Activated effector memory CD4-positive, alpha-beta T cell treated with anti-CD3 and anti-CD28 coated beads, Interleukin-2, amount 50 U/mL, for 16 hours (primary cell): ENCODE measurements at regions not wholly inside any gene's neighbourhood (a gene's known extent, or its start where the extent isn't known, plus 50 kb on each side); places are given as distances from the start of the nearest gene placed in this dataset.

Source experiments
- DNase-seq: peaks from one replicate; pipeline ENCODE4 v3.0.0-alpha.2; 2020

DNA sequence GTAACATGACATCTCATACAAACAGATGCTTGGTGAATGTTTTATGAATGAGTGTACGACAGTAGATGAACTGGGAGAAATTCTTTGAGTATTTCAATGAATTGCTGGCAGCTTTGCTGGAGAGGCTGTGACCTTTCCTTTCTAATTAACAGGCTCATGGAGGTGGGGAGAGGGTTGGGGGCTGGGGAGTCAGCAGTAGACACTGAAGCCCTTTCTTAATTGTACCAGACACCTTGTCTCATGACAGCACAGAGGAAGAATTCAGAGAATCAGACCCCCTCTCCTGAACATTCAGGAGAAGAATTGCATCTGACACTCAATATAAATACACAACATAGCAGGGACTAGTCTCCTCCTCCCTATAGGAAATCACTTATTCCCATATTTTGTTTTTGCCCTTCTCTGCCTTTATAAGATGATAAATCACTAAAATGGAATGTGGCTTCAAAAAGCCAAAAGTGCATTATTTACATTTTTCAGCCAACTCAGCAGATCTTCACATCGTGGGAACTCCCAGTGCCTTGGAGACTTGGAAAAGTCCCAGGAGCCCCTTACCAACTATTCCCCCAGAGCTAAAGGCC lies 66.2 kb upstream of the TPM1 start:
- DNase-seq: no peak

DNA sequence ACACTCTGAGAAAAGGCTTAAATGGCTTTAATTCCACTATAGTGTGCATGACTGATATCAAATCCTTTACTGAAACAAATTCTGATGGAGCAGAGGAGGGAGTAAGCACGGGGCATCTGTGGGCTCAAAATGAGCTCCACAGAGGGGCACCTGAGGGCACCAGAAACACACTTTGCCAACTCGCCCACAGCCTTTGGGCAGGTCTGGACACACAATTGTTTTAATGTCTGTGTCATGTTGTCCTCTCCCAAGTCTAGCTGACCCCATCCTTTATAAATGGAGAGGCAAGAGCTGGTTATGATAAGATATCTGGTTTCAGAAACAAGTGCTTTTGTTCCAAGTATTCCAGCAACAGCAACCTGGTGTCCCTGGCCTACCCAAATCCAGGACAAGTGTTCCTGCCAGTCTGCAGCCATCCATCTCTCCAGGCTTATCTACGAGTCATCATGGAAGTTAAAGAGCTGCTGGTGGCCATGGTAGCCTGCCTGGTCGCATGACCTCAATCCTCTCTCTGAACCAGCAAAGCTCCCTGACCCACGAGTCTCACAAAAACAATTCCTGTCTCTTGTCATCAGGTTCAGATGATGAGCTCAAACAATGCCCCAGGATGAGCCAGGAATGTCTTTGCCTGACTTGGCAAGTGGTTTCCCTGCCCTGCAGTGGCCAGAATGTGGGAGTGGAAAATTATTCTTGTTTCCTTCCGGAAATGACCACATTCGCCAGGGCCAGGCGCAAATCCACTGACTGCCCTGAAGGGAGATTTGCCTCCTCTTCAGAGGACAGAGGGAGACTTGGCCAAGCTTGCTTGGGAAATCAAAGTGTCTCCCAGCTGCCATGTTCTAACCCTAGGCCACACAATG lies 64.4 kb upstream of the TPM1 start:
- DNase-seq: no peak

DNA sequence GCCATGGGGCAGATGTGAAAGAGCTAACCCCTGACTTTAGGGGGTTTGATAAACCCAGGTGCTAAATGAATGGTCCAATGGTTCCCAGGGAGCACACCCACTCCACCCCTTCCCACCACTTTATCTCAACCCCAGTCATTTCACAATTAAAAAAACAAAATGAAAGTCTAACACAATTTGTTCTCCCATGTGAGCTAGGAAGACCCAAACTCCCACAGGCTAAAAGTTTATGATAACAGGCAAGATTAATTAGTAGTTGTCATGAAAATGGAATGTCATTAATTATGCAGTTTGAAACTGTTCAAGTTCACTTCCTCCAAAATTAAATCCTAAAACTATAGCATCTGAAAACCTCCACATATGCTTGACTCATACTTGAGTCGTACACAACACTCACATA lies 63.3 kb upstream of the TPM1 start:
- DNase-seq: no peak

DNA sequence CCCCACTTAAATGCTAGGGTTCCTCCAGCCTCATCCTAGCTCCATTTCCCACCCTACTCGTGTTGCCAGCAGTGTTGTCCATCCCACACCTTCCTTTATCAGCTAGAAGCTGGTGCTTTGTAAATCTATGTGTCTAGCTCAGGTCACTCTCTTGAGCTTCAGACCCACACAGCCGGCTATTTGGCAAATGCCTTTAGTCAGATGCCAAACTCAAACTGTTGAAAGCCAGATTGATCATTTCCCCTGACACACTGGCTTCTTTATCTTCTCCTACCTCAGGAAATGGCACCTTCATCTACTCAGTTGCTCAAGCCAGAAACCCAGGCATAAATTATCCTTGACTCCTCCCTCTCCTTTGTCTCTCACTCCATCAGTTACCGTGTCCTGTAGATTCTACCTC lies 61.5 kb upstream of the TPM1 start:
- no peak for DNase-seq

DNA sequence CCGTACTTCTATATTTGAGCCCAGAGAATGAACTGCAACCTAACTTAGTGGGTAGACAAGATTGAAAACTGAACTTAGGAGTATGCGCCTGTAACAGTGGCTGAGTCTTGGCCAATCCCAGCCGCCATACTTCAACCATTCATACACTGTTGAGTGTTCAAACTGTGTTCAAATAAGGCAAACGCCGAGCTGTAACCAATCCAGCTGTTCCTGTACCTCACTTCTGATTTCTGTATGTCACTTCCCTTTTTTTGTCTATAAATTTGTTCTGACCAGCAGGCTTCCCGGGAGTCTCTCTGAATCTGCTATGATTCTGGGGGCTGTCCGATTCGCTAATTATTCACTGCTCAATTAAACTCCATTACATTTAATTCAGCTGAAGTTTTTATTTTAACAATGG lies 58.6 kb upstream of the TPM1 start:
- no peak for DNase-seq

DNA sequence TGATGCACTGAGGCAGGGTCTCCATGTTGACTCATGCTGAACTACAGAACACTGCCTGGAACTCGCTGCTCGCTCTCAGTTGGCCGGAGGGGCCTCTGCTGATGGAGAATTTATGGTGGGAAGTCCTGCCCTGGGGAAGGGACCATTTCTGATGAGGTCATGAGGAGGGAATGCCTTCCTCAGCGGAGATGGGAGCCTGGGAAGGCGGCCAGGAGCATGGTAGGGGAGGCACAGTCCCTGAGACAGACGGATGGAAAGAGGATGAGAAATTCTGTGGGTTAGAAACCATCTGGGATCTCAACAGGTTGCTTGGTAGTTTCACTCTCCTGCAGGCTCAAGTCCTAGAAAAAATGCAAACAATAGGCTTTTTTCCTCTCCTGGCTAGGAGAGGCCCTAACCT lies 56.8 kb upstream of the TPM1 start:
- no peak for DNase-seq

DNA sequence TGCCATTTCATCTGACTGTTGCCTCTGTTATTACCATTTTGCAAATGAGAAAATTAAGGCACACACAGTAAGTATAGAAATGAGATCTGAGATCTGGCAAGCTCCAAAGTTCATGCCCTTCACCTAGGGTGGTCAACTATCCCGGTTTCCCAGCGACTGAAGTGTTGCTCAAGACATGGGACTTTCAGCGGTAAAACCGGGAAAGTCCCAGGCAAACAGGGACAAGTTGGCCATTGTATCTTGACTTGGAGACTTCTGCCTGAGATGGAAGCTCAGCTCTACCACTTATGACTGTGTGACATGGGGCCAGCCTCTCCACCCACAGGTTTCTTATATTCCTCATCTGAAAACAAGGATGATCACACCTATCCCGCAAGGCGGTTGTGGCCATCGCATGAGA lies 55.6 kb upstream of the TPM1 start:
- no peak for DNase-seq

DNA sequence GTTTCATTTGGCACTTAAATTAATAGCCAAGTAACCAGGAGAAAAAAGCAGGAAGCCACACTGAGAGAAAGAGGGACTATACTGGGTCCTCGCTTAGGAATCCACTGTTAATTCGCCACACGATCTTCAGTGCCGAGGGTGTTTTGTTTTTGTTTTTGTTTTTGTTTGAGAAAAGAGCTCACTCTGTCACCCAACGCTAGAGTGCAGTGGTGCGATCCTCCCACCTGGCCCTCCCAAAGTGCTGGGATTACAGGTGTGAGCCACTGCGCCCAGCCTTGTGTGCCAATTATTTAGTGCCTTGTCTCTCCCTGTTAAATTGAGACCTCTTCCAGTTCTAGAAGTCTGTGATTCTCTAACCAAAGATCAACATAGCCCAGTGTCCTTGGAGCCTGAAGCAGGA lies 53.8 kb upstream of the TPM1 start:
- no peak for DNase-seq

DNA sequence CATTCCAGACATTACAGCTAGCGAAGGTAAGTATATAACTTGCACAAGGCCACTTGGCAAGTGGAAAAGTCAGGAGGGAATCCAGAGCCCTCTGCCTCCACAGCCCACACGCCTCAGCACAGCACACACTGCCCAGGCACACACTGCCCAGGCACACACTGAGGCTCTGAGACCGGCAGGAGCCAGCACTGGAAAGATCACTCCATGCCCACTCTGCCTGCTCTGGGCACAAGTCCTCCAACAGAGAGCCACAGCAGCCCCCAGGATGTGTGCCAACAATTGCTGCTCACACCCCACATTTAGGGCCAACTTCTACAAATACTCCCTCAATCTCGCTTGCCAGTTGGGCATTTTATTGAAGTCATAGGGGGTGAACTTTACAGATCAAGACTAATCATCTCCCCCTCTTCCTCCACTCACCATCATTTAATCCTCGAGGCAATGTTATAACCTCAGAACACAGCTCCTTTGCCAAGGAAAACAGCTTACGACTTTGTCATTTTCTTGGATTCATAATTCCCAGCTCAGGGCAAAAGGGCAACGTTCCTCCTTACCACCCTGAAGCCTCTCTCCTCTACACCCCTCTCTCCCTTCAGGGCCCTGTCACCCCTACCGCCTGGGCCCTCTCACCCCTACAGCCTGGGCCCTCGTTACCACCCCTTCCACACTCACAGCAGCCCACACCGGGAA lies 53.0 kb upstream of the TPM1 start:
- no peak for DNase-seq

DNA sequence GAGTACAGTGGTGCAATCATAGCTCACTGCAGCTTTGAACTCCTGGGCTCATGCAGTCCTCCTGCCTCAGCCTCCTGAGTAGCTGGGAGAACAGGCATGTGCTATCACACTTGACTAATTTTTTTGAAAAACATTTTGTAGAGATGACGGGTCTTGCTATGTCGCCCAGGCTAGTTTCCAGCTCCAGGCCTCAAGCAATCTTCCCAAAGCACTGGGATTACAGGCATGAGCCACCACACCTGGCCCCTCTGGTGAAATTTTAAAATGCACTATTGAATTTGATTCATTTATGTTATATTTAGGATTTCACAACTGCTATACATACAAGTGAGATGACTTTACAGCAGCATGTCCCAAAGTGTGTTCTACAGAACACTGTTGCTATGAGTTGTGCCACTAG lies 50.8 kb upstream of the TPM1 start:
- no peak for DNase-seq

DNA sequence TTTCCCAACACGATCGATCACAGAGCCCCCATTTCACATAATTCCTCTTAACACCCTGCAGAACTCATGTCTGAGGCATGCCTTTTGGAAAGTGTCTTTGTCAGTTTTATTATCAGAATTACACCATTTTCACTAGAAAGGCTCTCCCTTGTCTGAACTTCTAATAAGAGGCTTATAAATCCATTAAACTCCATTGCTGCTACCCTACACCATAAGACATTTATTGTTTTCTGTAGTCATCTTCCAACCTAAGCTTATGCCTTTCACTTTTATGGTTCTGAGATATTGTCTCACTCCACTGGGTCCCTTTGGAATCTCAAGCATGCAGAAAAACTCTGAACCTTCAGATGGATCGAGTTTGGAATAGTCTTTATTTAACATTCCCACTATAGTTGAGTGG lies 50.2 kb upstream of the TPM1 start:
- DNase-seq: no peak
